GM04503 (cell line): ENCODE measurements at regions not wholly inside any gene's neighbourhood (a gene's known extent, or its start where the extent isn't known, plus 50 kb on each side); places are given as distances from the start of the nearest gene placed in this dataset.
A peak's percentile ranks its signal among the peaks of the same experiment; 100 is the strongest.

Source experiments
- DNase-seq: peaks from one replicate; pipeline ENCODE4 v3.0.0-alpha.2; 2012; ENCODE audit warnings: low read depth

DNA sequence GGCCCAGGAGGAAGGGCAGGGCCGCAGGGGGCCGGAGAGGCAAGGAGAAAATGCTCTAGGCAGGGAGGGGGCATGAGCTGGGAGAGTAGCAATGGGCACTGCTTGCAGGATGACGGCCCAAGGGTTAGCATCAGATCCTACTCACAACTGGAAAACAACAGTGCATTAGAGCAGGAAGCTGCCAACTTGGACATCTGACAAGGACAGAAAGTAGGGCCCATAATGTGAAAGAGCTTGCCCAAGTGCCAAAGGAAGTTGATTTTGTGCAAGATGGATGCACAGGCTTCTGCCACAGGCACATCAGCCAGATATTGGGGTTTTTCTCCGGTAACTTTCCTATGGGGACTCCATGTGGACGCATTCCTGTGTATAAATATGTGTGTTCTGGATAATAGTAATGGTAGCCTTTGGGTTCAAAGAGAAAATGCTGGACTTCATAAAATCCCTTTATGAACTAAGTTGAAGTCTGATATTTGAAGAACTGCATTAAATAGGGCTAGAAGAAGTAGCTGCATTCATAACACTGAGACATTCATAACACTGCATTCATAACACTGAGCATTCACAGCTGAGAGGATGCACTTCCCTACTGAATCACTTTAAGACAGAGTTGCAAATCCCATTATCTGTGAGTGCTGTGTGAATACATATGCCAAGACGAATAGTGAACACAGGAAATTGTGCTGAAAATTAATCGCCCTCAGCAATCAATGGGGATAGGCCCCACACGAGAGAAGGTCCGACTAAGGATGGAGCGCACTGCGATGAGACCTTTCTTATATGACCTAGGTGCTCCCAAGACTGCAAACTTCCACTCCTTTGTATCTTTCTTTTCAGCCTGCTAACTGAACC lies 235.6 kb upstream of the PRDM1 start:
- no peak for DNase-seq

DNA sequence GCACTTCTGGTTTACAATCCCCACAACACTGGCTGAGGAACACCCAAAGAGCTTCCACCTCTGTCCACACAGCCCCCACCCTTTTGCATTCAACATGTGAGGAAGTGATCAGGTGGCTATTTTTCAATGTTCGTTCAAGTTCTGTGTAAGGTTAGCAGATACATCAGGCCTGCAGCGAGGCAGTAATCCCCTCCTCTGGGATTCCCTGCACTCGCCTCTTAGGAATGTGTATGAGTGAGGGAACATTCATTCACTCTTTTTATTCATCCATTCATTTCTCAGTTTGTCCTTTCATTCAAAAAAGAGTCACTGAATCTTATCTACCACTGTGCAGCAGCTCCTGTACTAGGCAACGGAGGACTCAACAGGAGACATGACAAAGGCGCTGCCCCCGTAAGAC lies 236.4 kb upstream of the PRDM1 start:
- DNase-seq: no peak

DNA sequence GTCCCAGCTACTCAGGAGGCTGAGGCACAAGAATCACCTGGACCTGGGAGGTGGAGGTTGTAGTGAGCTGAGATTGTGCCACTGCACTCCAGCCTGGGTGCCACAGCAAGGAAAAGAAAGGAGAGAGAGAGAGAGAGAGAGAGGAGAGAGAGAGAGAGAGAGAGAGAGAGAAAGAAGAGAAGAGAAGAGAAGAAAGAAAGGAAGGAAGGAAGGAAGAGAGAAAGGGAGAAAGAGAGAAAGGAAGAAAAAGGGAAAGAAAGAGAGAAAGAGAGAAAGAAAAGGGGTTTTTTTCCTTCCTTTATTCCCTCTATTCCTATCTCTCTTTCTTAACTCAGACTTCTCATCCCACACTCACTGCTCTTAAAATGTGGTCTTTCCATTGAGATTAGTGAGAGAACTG lies 238.7 kb upstream of the PRDM1 start:
- no peak for DNase-seq

DNA sequence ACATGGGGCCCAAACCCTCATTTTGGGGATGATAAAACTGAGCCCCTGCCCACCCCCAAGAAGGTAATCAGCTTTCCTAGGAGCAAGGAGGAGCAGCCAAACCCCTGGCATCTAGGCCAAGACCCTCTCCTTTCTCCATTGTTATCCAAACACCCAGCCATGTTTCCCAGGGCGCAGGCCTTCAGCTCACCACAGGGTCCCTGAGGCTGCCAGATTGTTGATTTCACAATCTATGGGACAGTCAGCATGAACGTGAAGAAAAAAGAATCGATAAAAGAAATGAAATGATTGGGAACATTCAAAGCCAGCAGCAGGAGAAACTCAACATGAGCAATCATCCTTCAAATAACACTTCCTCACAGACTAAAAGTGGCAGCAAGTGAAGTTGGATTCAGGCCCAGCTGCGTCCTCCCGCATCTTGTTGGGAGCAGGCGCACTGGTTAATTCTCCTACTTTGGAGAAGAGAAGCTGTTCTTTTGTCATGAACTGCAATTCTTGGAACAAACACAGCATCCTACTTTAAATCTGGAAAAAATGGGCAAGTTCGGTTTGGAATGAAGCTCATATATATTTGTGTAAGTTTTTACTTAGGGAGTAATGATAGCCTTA lies 241.8 kb upstream of the PRDM1 start:
- no peak for DNase-seq

GRCh38 chr6:105839266-105839665 lies 246.9 kb upstream of the PRDM1 start:
- DNase-seq: peak; percentile 37

DNA sequence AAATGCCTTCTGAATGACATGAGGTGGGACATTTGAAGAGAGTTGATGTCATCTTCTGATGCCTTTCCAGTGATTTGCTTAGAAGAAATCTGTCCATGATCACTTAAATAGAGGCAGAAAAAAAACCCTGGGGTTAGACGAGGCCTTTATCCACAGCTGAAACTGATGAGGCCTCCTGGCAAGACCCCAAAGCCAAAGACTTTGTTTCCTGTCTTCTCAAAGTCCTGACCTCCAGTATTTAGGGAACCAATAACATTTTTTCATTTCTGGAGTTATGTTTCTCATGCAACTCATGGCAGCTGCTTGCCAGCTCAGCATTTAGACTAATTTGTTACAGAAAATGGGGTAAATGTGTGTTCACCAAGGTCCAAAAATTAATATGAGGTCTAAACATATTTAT lies 248.0 kb upstream of the PRDM1 start:
- peak; percentile 67 for DNase-seq

DNA sequence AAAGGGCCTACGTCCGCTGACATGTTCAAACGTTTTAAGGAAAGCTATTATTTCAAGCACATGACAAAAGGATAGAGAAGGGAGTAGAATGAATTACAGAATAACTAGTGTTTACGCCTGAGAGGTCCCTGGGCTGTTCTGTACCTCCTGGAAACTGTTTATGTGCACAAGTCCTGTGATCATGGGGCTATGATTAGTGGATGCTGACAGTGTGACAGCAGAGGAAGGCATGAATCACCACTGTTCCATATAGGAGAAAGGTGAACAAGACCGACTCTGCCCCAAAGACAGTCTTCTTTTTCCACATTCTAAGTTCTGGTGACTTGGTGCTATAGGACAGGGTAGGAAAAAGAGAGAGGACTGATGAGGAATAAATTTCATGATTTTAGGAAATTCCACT lies 249.2 kb upstream of the PRDM1 start:
- DNase-seq: no peak

GRCh38 chr6:105836379-105836778 lies 249.8 kb upstream of the PRDM1 start:
- no peak for DNase-seq

DNA sequence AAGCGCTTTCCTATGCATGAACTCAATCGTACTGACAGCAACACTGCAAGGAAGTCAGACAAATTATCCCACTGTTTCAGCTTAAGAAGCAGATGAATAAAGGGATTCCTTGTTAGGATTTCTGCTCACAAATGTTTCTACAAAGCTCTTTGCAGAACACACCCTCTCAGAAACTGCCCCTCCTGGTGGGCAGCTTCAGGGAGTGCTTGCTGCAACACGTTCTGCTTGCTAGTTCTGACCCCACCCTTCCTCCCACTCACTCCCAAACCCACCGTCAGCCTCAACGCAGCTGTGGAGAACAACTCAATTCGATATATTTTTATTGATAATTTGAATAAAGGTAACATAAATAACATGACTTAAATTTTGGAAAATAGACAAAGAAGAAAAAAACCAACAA lies 250.8 kb upstream of the PRDM1 start:
- DNase-seq: no peak

DNA sequence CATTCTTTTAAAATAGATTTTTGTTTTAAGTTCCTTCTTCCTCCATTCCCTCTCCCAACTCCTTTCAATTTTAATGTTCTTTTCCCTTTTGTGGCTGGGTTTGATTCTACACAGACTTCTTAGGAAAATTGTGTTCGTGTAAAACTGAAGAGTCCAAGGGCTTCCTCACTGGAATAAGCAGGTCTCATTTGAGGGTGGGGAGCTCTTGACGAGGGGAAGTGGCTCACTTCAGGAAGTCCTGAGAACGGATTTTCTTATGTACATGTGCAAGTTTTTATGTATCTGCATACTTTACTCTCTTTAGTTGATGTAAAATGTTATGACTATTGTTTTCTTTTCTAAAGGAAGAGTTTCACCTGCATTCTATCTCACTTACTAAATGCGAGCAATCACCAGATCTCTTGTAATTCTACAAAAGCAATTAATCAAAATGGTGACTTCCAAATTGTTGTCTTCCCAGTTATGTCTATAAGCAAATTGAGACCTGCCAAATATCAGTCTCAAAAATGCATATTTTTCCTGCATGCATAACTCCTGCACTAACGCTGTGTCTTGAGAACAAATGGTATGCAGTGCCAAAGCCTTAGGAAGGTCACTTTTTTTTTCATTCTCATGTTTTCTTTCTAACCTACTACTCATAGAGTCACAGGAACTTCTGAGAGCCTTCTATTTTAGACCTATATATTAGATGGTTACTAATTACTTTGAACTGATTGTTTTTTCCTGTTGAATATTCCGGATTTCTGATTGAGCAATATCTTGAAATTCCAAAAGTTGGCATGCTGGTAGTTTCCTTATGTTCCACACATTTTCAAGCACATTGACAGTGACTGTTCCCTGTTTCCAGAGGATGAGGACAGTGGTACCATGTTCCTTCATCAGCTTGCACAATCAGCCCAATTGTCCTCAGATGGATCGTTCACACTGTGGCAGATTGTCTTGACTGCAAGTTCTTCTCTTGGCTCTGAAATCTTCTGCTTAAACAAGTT lies 251.9 kb upstream of the PRDM1 start:
- DNase-seq: no peak

DNA sequence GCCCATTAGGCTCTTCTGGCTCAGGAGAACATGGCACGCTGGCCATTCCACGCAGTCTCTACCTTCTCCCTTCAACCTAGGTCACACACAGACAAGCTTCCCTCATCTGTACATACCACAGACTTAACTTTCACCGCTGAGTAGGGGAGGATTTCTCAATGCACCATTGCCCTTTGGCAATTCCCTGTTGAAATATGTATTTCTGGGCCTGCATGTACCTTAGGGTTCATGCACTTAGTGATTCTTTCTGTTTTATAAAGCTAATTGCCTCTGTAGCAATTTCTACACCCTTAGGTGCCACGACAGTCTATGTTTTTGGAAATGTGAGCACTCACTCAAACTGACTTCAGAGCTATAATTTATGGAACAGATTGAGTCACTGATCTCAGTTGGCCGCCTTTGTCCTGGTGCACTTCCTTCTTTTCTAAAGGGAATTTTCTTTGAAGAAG lies 253.8 kb upstream of the PRDM1 start:
- no peak for DNase-seq

DNA sequence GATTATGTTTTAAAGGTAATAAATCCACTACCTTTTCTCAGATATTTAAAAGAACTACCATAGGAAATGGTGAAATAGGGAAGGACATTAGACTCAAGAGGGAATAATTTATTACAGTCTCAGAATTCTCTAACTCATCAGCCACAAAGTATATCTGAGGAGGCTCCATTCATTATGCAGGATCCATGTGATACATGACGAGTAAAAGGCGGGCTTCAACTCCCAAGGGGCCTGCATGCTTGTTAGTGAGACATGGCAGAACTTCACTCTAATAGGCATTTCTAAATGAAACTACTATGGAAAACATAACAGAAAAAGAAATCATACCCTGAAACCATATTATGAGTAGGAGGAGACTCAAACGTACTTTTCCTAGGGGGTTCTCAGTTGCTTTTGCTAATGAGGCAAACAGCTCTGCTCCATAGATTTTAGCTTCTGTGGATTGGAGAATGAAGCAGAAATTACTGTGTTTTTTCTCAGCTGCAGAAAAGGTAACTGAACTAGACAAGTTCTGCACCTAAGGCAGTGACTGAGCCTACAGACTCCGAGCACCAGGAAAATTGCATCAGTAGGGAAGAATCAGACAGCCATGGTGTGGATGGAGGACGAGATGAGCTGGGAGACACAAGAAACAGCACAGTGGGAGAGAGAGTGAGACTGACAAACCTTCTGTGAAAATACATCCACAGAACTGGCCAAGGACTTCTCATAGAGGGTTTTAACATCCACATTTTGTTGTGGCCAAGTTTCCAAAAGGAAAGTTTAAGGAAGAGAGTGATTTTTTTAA lies 254.6 kb upstream of the PRDM1 start:
- DNase-seq: no peak

DNA sequence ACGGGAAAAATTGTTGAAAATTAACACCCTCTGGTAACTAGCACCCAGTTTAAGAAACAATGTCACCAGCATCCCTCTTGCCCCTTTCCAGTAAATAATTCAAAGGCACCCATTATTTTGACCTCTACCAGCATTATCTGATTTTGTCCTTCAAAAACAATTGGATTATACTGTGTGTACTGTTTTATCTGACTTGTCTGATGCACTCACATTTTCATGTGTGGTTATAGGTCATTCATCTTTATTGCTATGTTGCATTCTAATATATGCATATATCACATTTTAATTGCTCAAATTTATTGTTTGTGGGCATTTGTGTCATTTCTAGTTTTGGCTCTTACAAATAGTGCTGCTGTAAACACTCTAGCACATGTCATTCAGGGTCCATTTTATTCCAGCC lies 260.9 kb upstream of the PRDM1 start:
- DNase-seq: no peak

GRCh38 chr6:105824732-105825131 lies 261.4 kb upstream of the PRDM1 start:
- DNase-seq: no peak

DNA sequence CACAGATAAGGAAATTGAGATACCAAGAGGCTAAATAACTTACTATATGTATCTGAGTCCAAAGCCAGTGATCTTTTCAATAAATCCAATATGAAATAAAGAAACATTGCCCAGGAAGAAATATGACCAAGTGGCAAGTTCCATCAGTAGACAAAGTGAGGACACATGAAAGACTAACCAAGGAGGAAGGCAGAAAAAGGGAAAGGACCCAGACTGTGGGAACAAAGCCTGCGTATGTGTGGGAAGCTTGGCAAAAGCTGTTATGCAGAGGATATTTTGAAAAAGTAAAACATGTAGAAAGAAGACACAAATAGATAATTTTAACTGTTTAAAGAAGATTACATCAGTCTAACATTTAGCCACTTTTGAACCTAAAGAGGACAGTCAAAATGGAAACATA lies 264.4 kb upstream of the PRDM1 start:
- DNase-seq: no peak

DNA sequence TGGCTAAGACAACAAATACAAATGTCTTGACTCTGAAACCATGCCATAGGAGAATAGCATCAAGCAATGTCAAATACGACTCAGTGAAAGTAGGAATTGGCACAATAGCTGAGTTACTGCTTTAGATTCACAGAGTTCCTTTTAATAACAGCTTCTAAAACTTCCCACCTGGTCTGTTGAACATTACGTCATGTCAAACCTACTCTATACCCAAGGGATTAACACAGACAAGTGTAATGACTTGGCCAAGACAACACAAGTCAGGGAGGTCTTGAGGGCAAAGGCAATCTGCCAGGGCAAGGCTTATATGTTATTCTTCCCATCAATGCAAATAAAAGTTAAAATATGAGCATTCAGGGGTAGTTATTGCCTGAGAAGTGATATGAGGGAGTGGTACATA lies 265.1 kb upstream of the PRDM1 start:
- DNase-seq: no peak

GRCh38 chr6:105819745-105820144 lies 266.4 kb upstream of the PRDM1 start:
- DNase-seq: no peak

GRCh38 chr6:105818505-105818904 lies 267.6 kb upstream of the PRDM1 start:
- DNase-seq: no peak

DNA sequence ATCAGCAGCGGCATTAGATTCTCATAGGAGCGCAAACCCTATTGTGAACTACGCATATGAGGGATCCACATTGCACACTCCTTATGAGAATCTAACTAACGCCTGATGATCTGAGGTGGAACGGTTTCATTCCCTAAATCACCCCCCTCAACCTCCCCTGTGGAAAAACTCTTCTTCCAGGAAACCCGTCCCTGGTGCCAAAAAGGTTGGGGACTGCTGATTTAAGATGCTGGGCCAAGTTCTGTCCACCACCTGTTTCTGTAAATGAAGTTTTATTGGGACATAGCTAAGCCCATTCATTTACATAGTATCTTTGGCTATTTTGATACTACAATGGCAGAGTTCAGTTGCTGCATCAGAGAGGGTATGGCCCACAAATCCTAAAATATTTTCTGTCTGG lies 268.2 kb upstream of the PRDM1 start:
- DNase-seq: no peak

DNA sequence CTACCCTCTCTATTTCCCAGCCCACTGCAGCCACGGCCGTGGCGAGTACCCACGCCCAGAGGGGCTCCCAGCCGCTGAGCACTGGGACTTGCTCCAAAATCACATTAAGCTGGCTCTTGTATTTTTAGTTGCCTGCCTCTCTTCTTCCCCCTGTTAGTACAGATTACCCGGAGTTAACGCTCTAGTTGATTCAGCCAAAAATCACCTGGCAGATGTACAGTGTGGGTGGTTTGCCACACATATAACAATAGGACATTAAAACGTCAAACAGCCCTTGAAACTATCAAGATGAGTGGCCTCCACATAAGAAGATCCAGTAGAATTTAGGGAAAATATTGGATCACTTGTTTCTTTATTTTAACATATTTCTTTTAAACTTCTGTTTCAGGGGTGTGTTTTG lies 268.8 kb upstream of the PRDM1 start:
- DNase-seq: no peak

DNA sequence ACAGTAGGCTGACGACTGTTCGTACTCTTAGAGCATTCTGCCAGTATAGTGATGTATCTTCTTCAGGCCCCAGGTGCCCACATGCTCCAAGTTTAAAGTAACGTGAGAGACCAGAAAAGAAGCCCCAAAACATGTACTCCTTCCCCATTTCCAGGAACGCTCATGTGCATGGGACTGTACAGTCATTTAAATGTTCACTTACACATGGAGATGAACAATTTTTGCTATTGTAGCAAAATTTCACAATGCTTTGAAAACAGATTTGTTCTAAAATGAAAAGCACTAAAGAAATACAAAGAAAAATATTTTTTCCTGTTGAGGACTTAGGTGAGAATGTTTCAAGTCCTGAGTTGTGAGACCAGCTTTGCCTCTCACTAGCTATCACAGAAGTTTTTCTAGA lies 269.3 kb upstream of the PRDM1 start:
- DNase-seq: no peak
